Breast epithelium (tissue), 4 donors: ENCODE measurements at regions not wholly inside any gene's neighbourhood (a gene's known extent, or its start where the extent isn't known, plus 50 kb on each side); places are given as distances from the start of the nearest gene placed in this dataset.

Experiments
- DNase-seq, 2 donors: peaks; one replicate each; pipeline ENCODE4 v3.0.0-alpha.2; 2019; ENCODE audit warnings: low spot score in 2 of 2
- H3K27ac ChIP-seq, 2 donors: fragments of 200-600 bp; sonication (generic) in 1 of 2; one replicate each; pipeline ENCODE4 v1.5.1; 2016 to 2019; ENCODE audit warnings: mild to moderate bottlenecking in 1 of 2
- H3K27me3 ChIP-seq, 2 donors: fragments of 200-600 bp; sonication (generic) in 1 of 2; one replicate each; pipeline versions ENCODE4 v1.5.1 to v1.6.0; 2017 to 2019; ENCODE audit warnings: control low read depth in 1 of 2, mild to moderate bottlenecking in 1 of 2
- H3K36me3 ChIP-seq: fragments of 200-600 bp; one replicate; pipeline ENCODE4 v1.5.1; 2019
- H3K4me1 ChIP-seq, 2 donors: fragments of 200-600 bp; sonication (generic); one replicate each; pipeline ENCODE4 v1.5.1; 2016 to 2019; ENCODE audit warnings: control low read depth in 1 of 2
- H3K4me3 ChIP-seq, 3 donors: fragments of 200-600 bp; sonication (generic); 1 replicate in 2 of 3; 2 replicates in 1 of 3; pipeline ENCODE4 v1.5.1; 2016 to 2019; ENCODE audit warnings: mild to moderate bottlenecking in 3 of 3, moderate library complexity in 2 of 3
- H3K9me3 ChIP-seq, 2 donors: fragments of 200-600 bp; sonication (generic) in 1 of 2; one replicate each; pipeline ENCODE4 v1.5.1; 2016 to 2019; ENCODE audit warnings: control low read depth in 1 of 2
- POLR2A ChIP-seq: fragments of 450-650 bp; IDR thresholded peaks from one replicate; pipeline ENCODE4 v1.6.1; 2016; ENCODE audit warnings: antibody characterized with exemption, mild to moderate bottlenecking, moderate library complexity
- POLR2AphosphoS5 ChIP-seq, 3 donors: sonication (generic); formaldehyde crosslinking; IDR thresholded peaks; one replicate each; pipeline ENCODE4 v1.6.1; 2017; ENCODE audit warnings: antibody characterized with exemption in 3 of 3
- intact Hi-C: fragments of 100-400 bp; cut with DNase I; formaldehyde crosslinking; loops from one replicate; pipeline ENCODE4 v1.15.1; 2023; ENCODE audit warnings: low total_unique reads
- TF ChIP-seq, protein P1 (sequence below), 3 donors: fragments of 450-650 bp; IDR thresholded peaks; one replicate each; pipeline ENCODE4 v1.5.1; 2016 to 2017; ENCODE audit warnings: antibody characterized with exemption in 3 of 3, mild to moderate bottlenecking in 3 of 3, moderate library complexity in 3 of 3

DNA sequence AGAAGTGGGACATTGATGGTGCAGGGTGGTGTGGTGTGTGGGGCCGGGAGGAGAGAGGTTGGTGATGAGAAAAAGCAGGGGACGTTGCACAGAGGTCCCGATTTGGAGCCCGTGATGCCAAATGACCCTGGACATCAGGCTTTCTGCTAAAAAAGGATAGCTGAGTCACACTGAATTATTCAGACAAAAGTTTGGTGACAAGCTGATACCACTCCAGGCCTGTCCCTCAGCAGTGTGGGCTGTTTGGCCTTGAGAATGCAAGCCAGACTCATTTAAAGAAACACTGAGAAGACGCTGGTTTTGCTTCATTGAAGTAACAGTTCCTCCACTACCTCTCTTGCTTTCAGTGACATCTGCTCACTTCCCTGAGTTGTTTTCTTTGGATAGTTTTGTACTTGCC, 262.1 kb upstream of the PWP1 start:
- Histone ChIP-seq H3K36me3 (no peaks in the 10 kb centered on the region), H3K27me3 (no peaks in the 10 kb centered on the region), H3K27ac (no peak overlapping the region), H3K4me3 (no peak overlapping the region), H3K4me1 (no peaks in the 10 kb centered on the region), H3K9me3 (no peaks in the 10 kb centered on the region)
- TF ChIP-seq POLR2AphosphoS5 (IDR thresholded peaks at IDR 0.05) = no peak
- no peak for TF ChIP-seq POLR2A
- TF ChIP-seq, protein P1, sequence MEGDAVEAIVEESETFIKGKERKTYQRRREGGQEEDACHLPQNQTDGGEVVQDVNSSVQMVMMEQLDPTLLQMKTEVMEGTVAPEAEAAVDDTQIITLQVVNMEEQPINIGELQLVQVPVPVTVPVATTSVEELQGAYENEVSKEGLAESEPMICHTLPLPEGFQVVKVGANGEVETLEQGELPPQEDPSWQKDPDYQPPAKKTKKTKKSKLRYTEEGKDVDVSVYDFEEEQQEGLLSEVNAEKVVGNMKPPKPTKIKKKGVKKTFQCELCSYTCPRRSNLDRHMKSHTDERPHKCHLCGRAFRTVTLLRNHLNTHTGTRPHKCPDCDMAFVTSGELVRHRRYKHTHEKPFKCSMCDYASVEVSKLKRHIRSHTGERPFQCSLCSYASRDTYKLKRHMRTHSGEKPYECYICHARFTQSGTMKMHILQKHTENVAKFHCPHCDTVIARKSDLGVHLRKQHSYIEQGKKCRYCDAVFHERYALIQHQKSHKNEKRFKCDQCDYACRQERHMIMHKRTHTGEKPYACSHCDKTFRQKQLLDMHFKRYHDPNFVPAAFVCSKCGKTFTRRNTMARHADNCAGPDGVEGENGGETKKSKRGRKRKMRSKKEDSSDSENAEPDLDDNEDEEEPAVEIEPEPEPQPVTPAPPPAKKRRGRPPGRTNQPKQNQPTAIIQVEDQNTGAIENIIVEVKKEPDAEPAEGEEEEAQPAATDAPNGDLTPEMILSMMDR (IDR thresholded peaks at IDR 0.05) = no peak
- no peak for DNase-seq
- intact Hi-C loops = no loop called here

DNA sequence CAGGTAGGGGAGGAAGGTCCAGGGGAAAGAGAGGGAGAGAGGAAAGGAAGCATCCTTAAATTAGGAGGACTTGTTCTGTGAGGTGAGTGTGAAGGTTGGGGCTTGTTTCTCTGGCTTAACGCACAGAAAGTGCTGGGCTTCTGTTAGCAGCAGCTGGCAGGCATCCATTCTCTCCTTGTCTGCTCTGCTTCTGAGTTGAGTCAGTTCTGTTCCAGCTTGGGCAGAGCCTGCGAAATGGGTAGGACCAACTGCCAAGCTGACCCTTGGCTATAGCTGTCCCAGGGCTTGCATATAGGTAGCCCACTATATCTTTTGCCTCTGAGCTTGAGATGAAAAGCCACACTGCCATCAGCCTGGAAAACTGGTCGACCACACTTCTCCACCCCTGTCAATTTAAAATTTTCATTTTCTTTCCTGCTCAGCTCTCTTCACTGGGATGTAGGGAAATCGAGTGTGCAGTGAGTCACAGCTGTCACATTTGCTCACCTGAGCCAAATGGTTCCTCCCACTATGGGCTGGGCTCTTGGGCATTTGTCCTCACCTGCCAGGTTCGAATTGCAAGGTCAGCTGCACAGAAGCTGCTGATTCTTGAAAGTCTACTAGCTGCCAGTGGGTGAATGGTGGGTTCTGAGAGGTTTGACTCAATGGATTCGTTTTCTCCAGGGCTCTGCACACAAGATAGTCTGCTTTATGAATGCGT, 256.4 kb upstream of the PWP1 start:
- no peaks in the 10 kb centered on the region for H3K4me1 ChIP-seq
- TF ChIP-seq POLR2AphosphoS5 (IDR thresholded peaks at IDR 0.05) = no peak
- no peak for TF ChIP-seq POLR2A
- TF ChIP-seq, protein P1 (IDR thresholded peaks at IDR 0.05) = no peak
- peak in 1 of 2 donors; percentile 26 for DNase-seq
- no peak overlapping the region for H3K27ac ChIP-seq
- H3K27me3 ChIP-seq = no peaks in the 10 kb centered on the region
- intact Hi-C loops = no loop called here
- no peaks in the 10 kb centered on the region for H3K9me3 ChIP-seq
- H3K36me3 ChIP-seq = no peaks in the 10 kb centered on the region
- H3K4me3 ChIP-seq = no peak overlapping the region

DNA sequence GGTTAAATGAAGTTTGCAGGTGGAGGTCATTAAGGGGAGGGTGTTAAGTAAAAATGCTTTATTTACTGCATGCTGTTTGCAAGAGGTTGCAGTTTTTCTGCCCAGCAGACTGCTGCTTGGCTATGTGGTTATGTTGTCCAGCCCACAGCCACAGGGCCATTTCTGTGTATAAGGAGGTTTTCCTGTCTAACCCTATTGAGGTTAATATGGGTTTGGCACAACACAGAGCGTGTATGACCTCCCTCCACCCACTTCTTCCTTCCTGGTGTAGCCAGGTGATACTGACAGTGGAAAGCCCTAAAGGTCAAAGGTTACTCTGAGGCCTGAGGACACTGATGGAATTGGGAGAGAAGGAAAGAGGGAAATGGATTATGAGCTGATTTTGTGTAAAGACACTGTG, 253.7 kb upstream of the PWP1 start:
- H3K27me3 ChIP-seq = no peaks in the 10 kb centered on the region
- H3K36me3 ChIP-seq = no peaks in the 10 kb centered on the region
- DNase-seq = no peak
- TF ChIP-seq, protein P1 (IDR thresholded peaks at IDR 0.05) = no peak
- TF ChIP-seq POLR2A (no peak), POLR2AphosphoS5 (IDR thresholded peaks at IDR 0.05) (no peak)
- H3K4me1 ChIP-seq = no peaks in the 10 kb centered on the region
- H3K4me3 ChIP-seq = no peak overlapping the region
- no peaks in the 10 kb centered on the region for H3K9me3 ChIP-seq
- no peak overlapping the region for H3K27ac ChIP-seq
- intact Hi-C loops = no loop called here

DNA sequence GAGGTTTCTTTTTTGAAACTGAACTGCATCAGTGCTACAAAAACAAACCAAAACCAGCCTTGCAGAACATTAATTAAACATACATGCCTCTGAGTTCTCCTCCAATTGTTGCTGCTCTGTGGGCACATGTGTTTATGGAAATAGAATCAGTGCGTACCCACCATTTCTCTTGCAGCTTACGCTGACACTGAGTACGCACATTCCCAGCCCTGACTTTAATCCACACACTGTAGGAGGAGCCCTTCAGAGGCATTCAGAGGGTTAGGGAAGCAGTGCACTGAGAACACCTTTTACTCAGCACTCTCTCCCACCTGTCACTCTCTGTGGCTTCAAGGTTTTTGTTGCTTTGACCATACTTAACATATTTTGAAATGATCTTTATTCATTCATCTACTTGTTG, 250.5 kb upstream of the PWP1 start:
- TF ChIP-seq POLR2A = no peak
- TF ChIP-seq, protein P1 (IDR thresholded peaks at IDR 0.05) = no peak
- no peak for TF ChIP-seq POLR2AphosphoS5 (IDR thresholded peaks at IDR 0.05)

DNA sequence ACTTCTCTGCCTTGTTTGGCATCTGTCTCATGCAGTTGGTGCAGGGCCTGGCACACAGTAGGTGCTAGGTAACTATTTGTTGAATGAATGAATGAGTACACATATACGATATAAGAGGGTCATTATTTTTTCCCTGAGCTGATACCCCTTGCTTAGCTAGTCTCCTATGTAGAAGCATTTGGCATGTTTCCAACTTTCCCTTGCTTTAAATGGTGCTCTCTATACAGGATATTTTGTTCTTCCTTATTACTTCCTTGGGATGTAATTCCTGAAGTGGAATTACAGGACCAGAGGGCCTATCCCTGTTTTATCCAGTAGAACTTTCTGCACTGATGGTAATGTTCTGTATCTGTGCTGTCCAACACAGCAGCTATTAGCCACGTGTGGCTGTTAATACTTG, 250.1 kb upstream of the PWP1 start:
- no peaks in the 10 kb centered on the region for H3K36me3 ChIP-seq
- H3K4me1 ChIP-seq = no peaks in the 10 kb centered on the region

More for the DNA sequence above, 250.5 kb upstream of the PWP1 start:
- H3K4me3 ChIP-seq = no peak overlapping the region
- H3K27ac ChIP-seq = no peak overlapping the region
- intact Hi-C loops = no loop called here
- no peaks in the 10 kb centered on the region for H3K36me3 ChIP-seq
- no peaks in the 10 kb centered on the region for H3K4me1 ChIP-seq
- DNase-seq = no peak
- no peaks in the 10 kb centered on the region for H3K9me3 ChIP-seq
- no peaks in the 10 kb centered on the region for H3K27me3 ChIP-seq

More for the DNA sequence above, 250.1 kb upstream of the PWP1 start:
- Histone ChIP-seq H3K27ac (no peak overlapping the region), H3K4me3 (no peak overlapping the region), H3K9me3 (no peaks in the 10 kb centered on the region), H3K27me3 (no peaks in the 10 kb centered on the region)
- DNase-seq = no peak
- intact Hi-C loops = no loop called here
- TF ChIP-seq POLR2AphosphoS5 (IDR thresholded peaks at IDR 0.05) (no peak), POLR2A (no peak)
- TF ChIP-seq, protein P1 (IDR thresholded peaks at IDR 0.05) = no peak
